ENCODE measurements at regions not wholly inside any gene's neighbourhood (a gene's known extent, or its start where the extent isn't known, plus 50 kb on each side); places are given as distances from the start of the nearest gene placed in this dataset.

DNA sequence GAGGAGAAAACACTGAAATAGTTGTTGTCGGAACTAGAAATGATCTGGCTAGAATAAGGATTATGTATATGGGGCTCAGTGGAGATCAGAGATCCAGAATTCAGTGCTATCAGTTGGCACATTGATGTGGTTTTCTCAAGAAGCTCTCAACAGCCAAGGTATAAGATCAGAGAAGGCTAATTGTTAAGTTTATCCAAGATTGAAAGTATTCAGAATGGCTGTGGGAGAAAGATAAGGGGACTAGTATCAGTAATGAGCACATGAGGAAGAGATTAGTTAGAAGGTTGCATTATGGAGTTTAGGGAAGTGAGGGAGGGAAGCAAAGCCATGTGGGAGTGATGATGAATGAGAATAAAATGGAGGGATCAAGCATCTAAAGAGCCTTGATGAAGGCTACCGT lies 128.1 kb upstream of the MIS18BP1 start:
- Histone ChIP-seq H3F3A (ENCODE audit: insufficient read depth, low read length) (no peaks in the 10 kb centered on the region), H2AFZ (ENCODE audit: low read length) (no peak overlapping the region), H3K9me3 (replicated peaks; ENCODE audit: insufficient read depth, low read length) (no peaks in the 10 kb centered on the region), H4K20me1 (ENCODE audit: insufficient read depth, low read length) (no peaks in the 10 kb centered on the region), H3K9ac (ENCODE audit: low read length) (no peak overlapping the region), H3K36me3 (replicated peaks; ENCODE audit: insufficient read depth, low read length) (no peaks in the 10 kb centered on the region), H3K9me2 (replicated peaks; ENCODE audit: insufficient read depth, low read length) (no peaks in the 10 kb centered on the region), H3K27ac (ENCODE audit: low read length) (no peak overlapping the region), H3K79me2 (ENCODE audit: low read length) (no peaks in the 10 kb centered on the region), H3K4me1 (ENCODE audit: low read length) (no peaks in the 10 kb centered on the region), H3K4me2 (ENCODE audit: low read depth, low read length) (no peak overlapping the region), H3K4me3 (ENCODE audit: low read length) (no peak overlapping the region), H3K27me3 (replicated peaks; ENCODE audit: insufficient read depth, low read length) (no peaks in the 10 kb centered on the region)
- no peak for TF ChIP-seq EZH2 (optimal IDR thresholded peaks at IDR 0.05; ENCODE audit: low read depth, low read length)
- TF ChIP-seq, protein P1, sequence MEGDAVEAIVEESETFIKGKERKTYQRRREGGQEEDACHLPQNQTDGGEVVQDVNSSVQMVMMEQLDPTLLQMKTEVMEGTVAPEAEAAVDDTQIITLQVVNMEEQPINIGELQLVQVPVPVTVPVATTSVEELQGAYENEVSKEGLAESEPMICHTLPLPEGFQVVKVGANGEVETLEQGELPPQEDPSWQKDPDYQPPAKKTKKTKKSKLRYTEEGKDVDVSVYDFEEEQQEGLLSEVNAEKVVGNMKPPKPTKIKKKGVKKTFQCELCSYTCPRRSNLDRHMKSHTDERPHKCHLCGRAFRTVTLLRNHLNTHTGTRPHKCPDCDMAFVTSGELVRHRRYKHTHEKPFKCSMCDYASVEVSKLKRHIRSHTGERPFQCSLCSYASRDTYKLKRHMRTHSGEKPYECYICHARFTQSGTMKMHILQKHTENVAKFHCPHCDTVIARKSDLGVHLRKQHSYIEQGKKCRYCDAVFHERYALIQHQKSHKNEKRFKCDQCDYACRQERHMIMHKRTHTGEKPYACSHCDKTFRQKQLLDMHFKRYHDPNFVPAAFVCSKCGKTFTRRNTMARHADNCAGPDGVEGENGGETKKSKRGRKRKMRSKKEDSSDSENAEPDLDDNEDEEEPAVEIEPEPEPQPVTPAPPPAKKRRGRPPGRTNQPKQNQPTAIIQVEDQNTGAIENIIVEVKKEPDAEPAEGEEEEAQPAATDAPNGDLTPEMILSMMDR (IDR thresholded peaks at IDR 0.05; ENCODE audit: low read length), result no peak
- no peak for TF ChIP-seq EZH2phosphoT487 (IDR thresholded peaks at IDR 0.05; ENCODE audit: low read length)
- DNase-seq, result no peak

DNA sequence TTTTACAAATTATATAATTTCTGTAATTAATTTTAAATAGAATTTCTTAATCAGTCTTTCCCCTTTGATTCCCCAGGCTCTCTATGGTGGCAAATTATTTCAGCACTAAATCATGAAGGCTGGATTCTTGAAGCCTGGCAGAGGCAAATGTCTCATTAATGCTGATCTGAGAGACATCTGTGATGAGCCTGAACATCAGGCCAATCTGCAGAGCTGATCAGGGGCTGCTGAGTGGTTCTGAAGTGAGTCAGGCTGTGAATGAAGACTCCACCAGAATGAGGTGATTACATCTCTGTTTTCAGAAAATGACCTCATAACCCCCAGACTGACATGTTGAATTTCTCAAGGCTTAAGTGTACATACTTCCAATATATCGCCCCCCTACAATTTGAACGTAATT lies 124.2 kb upstream of the MIS18BP1 start:
- H2AFZ ChIP-seq (ENCODE audit: low read length), result no peak overlapping the region
- no peak for TF ChIP-seq EZH2 (optimal IDR thresholded peaks at IDR 0.05; ENCODE audit: low read depth, low read length)
- TF ChIP-seq, protein P1 (IDR thresholded peaks at IDR 0.05; ENCODE audit: low read length), result no peak
- TF ChIP-seq EZH2phosphoT487 (IDR thresholded peaks at IDR 0.05; ENCODE audit: low read length), result no peak

DNA sequence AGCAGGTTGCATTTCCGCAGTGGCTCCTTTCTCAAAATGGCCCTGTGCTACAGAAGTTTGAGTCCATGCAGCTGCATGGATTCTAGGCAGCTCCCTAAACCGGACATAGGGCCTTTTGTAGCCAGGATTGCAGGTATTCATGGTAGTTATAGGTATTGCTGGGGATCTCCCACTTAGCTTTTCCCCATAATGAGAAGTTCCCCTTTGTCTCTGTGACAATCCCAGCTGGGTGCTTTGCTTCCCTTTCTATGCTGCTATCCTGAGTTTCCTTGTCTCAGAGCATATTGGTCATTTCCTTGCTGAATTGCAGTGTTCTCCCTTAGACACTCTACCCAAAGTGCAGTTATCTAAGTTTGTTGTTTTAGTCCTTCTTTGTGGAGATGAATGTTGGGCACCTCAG lies 120.9 kb upstream of the MIS18BP1 start:
- H3K4me1 ChIP-seq (ENCODE audit: low read length), result no peaks in the 10 kb centered on the region
- no peaks in the 10 kb centered on the region for H3K79me2 ChIP-seq (ENCODE audit: low read length)
- no peak overlapping the region for H3K27ac ChIP-seq (ENCODE audit: low read length)
- no peaks in the 10 kb centered on the region for H3K36me3 ChIP-seq (replicated peaks; ENCODE audit: insufficient read depth, low read length)
- H3K4me3 ChIP-seq (ENCODE audit: low read length), result no peak overlapping the region
- no peaks in the 10 kb centered on the region for H3K9me3 ChIP-seq (replicated peaks; ENCODE audit: insufficient read depth, low read length)
- H3F3A ChIP-seq (ENCODE audit: insufficient read depth, low read length), result no peaks in the 10 kb centered on the region
- no peak overlapping the region for H3K4me2 ChIP-seq (ENCODE audit: low read depth, low read length)
- no peaks in the 10 kb centered on the region for H3K9me2 ChIP-seq (replicated peaks; ENCODE audit: insufficient read depth, low read length)
- H4K20me1 ChIP-seq (ENCODE audit: insufficient read depth, low read length), result no peaks in the 10 kb centered on the region
- no peak overlapping the region for H2AFZ ChIP-seq (ENCODE audit: low read length)
- DNase-seq, result no peak
- TF ChIP-seq, protein P1 (IDR thresholded peaks at IDR 0.05; ENCODE audit: low read length), result no peak
- TF ChIP-seq EZH2phosphoT487 (IDR thresholded peaks at IDR 0.05; ENCODE audit: low read length), result no peak
- no peak for TF ChIP-seq EZH2 (optimal IDR thresholded peaks at IDR 0.05; ENCODE audit: low read depth, low read length)
- no peak overlapping the region for H3K9ac ChIP-seq (ENCODE audit: low read length)
- H3K27me3 ChIP-seq (replicated peaks; ENCODE audit: insufficient read depth, low read length), result no peaks in the 10 kb centered on the region

More for the DNA sequence above, 124.2 kb upstream of the MIS18BP1 start:
- H3K4me1 ChIP-seq (ENCODE audit: low read length), result no peaks in the 10 kb centered on the region
- no peaks in the 10 kb centered on the region for H3K36me3 ChIP-seq (replicated peaks; ENCODE audit: insufficient read depth, low read length)
- H3K9me2 ChIP-seq (replicated peaks; ENCODE audit: insufficient read depth, low read length), result no peaks in the 10 kb centered on the region
- no peak overlapping the region for H3K9ac ChIP-seq (ENCODE audit: low read length)
- H3K4me2 ChIP-seq (ENCODE audit: low read depth, low read length), result no peak overlapping the region
- H3K27ac ChIP-seq (ENCODE audit: low read length), result no peak overlapping the region
- H3F3A ChIP-seq (ENCODE audit: insufficient read depth, low read length), result no peaks in the 10 kb centered on the region
- no peaks in the 10 kb centered on the region for H3K79me2 ChIP-seq (ENCODE audit: low read length)
- DNase-seq, result no peak
- no peaks in the 10 kb centered on the region for H3K9me3 ChIP-seq (replicated peaks; ENCODE audit: insufficient read depth, low read length)
- H3K4me3 ChIP-seq (ENCODE audit: low read length), result no peak overlapping the region
- no peaks in the 10 kb centered on the region for H4K20me1 ChIP-seq (ENCODE audit: insufficient read depth, low read length)
- no peaks in the 10 kb centered on the region for H3K27me3 ChIP-seq (replicated peaks; ENCODE audit: insufficient read depth, low read length)

Measured in MM.1S (cell line).